ENCODE measurements at regions not wholly inside any gene's neighbourhood (a gene's known extent, or its start where the extent isn't known, plus 50 kb on each side); places are given as distances from the start of the nearest gene placed in this dataset.

DNA sequence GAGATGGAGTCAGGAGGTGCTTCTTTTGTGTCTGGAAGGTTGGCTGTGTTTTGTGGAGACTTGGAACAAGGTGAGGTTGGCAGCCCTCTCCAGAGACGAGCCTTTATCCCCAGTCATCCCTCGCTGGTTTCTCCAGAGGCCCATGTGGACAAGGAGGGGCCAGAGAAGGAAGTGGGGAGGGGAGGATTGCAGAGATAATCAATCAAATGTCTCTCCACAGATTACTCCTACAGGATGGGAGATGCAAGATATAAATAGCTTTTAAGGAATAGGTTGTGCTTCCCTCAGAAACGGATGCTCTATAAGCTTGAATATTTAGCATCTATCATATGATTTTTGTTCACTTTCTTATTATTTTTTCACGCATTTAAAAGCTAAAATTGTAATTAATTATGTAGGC, 70.4 kb upstream of the VWDE start:
- TF ChIP-seq POLR2A (IDR thresholded peaks at IDR 0.05; ENCODE audit: extremely low read depth, insufficient read length) (no peak), MYC (IDR thresholded peaks at IDR 0.05; ENCODE audit: low read depth, low read length) (no peak)
- TF ChIP-seq, protein P1, sequence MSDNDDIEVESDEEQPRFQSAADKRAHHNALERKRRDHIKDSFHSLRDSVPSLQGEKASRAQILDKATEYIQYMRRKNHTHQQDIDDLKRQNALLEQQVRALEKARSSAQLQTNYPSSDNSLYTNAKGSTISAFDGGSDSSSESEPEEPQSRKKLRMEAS (IDR thresholded peaks at IDR 0.05; ENCODE audit: low read depth, low read length): no peak
- TF ChIP-seq, protein P2, sequence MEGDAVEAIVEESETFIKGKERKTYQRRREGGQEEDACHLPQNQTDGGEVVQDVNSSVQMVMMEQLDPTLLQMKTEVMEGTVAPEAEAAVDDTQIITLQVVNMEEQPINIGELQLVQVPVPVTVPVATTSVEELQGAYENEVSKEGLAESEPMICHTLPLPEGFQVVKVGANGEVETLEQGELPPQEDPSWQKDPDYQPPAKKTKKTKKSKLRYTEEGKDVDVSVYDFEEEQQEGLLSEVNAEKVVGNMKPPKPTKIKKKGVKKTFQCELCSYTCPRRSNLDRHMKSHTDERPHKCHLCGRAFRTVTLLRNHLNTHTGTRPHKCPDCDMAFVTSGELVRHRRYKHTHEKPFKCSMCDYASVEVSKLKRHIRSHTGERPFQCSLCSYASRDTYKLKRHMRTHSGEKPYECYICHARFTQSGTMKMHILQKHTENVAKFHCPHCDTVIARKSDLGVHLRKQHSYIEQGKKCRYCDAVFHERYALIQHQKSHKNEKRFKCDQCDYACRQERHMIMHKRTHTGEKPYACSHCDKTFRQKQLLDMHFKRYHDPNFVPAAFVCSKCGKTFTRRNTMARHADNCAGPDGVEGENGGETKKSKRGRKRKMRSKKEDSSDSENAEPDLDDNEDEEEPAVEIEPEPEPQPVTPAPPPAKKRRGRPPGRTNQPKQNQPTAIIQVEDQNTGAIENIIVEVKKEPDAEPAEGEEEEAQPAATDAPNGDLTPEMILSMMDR (IDR thresholded peaks at IDR 0.05; ENCODE audit: low read depth, low read length): no peak
